GM12878 (cell line): ENCODE measurements at regions not wholly inside any gene's neighbourhood (a gene's known extent, or its start where the extent isn't known, plus 50 kb on each side); places are given as distances from the start of the nearest gene placed in this dataset.

Experiments used
- ATAC-seq: fragments of 200-7000 bp; cut with Tn5 transposase; 3 replicates; pipeline ENCODE4 v1.9.1; 2020; ENCODE audit warnings: mild to moderate bottlenecking, moderate library complexity
- BruUV-seq: library from RNA; stranded (reverse); fragments of 400-500 nt; replicated peaks from 2 replicates; lab custom pipeline; 2021; lab: Mats Ljungman, UMichigan
- CTCF ChIA-PET: fragments of 300-600 bp; sonication (Branson Sonifier 250); formaldehyde crosslinking; extraction: SDS; loops from one replicate; lab custom pipeline; 2021; ENCODE audit warnings: inconsistent platforms; lab: Yijun Ruan, JAX
- POLR2A ChIA-PET: fragments of 350-600 bp; formaldehyde crosslinking; extraction: SDS; loops from one replicate; lab custom pipeline; 2021; ENCODE audit warnings: inconsistent platforms; lab: Charles Lee
- RAD21 ChIA-PET: fragments of 300-600 bp; sonication (Branson Sonifier 250); formaldehyde crosslinking; loops from one replicate; lab custom pipeline; 2023; ENCODE audit warnings: antibody characterized with exemption; ENCODE audit not compliant: unreplicated experiment; lab: Charles Lee
- SMC1A ChIA-PET: fragments of 300-600 bp; sonication (Branson Sonifier 250); formaldehyde crosslinking; loops from one replicate; lab custom pipeline; 2023; ENCODE audit not compliant: unreplicated experiment, uncharacterized antibody; lab: Charles Lee
- DNase-seq: peaks from one replicate; pipeline ENCODE4 v3.0.0-alpha.2; 2011; ENCODE audit warnings: low read depth, low spot score
- FAIRE-seq: peaks from 3 replicates; lab custom pipeline; 2011; peaks lifted over from hg19 to GRCh38; lab: Jason Lieb, UNC
- H2AFZ ChIP-seq: 2 replicates; pipeline ENCODE4 v1.6.0; 2011; ENCODE audit warnings: low read depth, low read length, control low read depth; ENCODE audit not compliant: control insufficient read depth
- H3K27ac ChIP-seq: 2 replicates; pipeline ENCODE4 v1.5.1; 2011; ENCODE audit warnings: control low read depth; ENCODE audit not compliant: control insufficient read depth, insufficient read depth
- H3K27me3 ChIP-seq, 2 experiments: replicated peaks in 1 of 2; 2 replicates each; pipeline versions ENCODE4 v1.6.0 to v1.6.1; 2011; ENCODE audit warnings: low read length in 1 of 2; ENCODE audit not compliant: control insufficient read depth in 2 of 2, insufficient read depth in 2 of 2
- H3K36me3 ChIP-seq, 2 experiments: 2 replicates each; pipeline ENCODE4 v1.5.1; 2011; ENCODE audit warnings: low read length in 1 of 2; ENCODE audit not compliant: control insufficient read depth in 2 of 2, insufficient read depth in 2 of 2
- H3K4me1 ChIP-seq: 2 replicates; pipeline ENCODE4 v1.6.1; 2011; ENCODE audit warnings: mild to moderate bottlenecking, low read length, moderate library complexity, mixed read lengths; ENCODE audit not compliant: control insufficient read depth, insufficient read depth
- H3K4me2 ChIP-seq: 2 replicates; pipeline ENCODE4 v1.6.0; 2011; ENCODE audit warnings: control low read depth; ENCODE audit not compliant: control insufficient read depth, insufficient read depth
- H3K4me3 ChIP-seq: fragments of 200-600 bp; sonication (generic); 2 replicates; pipeline ENCODE4 v1.5.1; 2016
- H3K79me2 ChIP-seq: 2 replicates; pipeline ENCODE4 v1.6.0; 2011; ENCODE audit warnings: low read length; ENCODE audit not compliant: control insufficient read depth, insufficient read depth
- H3K9ac ChIP-seq: 2 replicates; pipeline ENCODE4 v1.8.0; 2011; ENCODE audit warnings: low read length, control low read depth, mixed read lengths; ENCODE audit not compliant: control insufficient read depth, insufficient read depth
- H3K9me3 ChIP-seq: replicated peaks from 3 replicates; pipeline ENCODE4 v1.5.1; 2011; ENCODE audit warnings: mild to moderate bottlenecking, low read length; ENCODE audit not compliant: control insufficient read depth, insufficient read depth
- H4K20me1 ChIP-seq: 2 replicates; pipeline ENCODE4 v1.6.0; 2011; ENCODE audit not compliant: control insufficient read depth, insufficient read depth
- BRCA1 ChIP-seq: IDR thresholded peaks from 2 replicates; pipeline ENCODE4 v1.6.1; 2011; ENCODE audit warnings: low read depth, low read length, improper control_type of control experiment
- FOXK2 ChIP-seq: fragments of 450-650 bp; IDR thresholded peaks from 2 replicates; pipeline ENCODE4 v1.6.1; 2017; ENCODE audit warnings: mild to moderate bottlenecking, moderate library complexity
- RBBP5 ChIP-seq: fragments of 200-600 bp; sonication (generic); conservative IDR thresholded peaks from 2 replicates; pipeline ENCODE4 v1.6.1; 2016
- SPI1 ChIP-seq: IDR thresholded peaks from 2 replicates; pipeline ENCODE4 v1.6.1; 2011; ENCODE audit warnings: low read depth, mild to moderate bottlenecking, low read length, moderate library complexity, borderline replicate concordance; ENCODE audit not compliant: insufficient read depth
- TCF3 ChIP-seq: IDR thresholded peaks from 2 replicates; pipeline ENCODE4 v1.6.1; 2012; ENCODE audit warnings: low read depth, mild to moderate bottlenecking, low read length, borderline replicate concordance; ENCODE audit not compliant: insufficient read depth
- WGBS: methylation state at CpG from one replicate; pipeline ENCODE4 v1.1.6; 2016; ENCODE audit warnings: low lambda C conversion rate; ENCODE audit not compliant: insufficient replicate concordance, insufficient coverage; ENCODE audit errors: missing lambda C conversion rate; 5-methylcytosine and 5-hydroxymethylcytosine counted together
- in situ Hi-C: fragments of 300-500 bp; cut with MboI; formaldehyde crosslinking; loops from 9 replicates; pipeline ENCODE4 v1.14.3; 2018; ENCODE audit warnings: mixed read lengths
- intact Hi-C: fragments of 100-400 bp; cut with micrococcal nuclease; formaldehyde crosslinking; loops from one replicate; pipeline ENCODE4 v1.14.2; 2022; ENCODE audit not compliant: unreplicated experiment

- ChIA-PET SMC1A (interaction anchor here (1.9 kb wide), 1 partner anchor 559 kb away, joined by 5 read pairs; no protein-coding TSS in a partner anchor), RAD21 (interaction anchor here (0.6 kb wide), 1 partner anchor 199 kb away, joined by 3 read pairs; no protein-coding TSS in a partner anchor), CTCF (interaction anchor here (1.3 to 1.8 kb wide), 3 partner anchors 568 to 924 kb away, joined by 3 to 5 read pairs (median 5); no protein-coding TSS in a partner anchor), POLR2A (no interaction called here)
- DNase-seq = no peak
- no peaks in the 10 kb centered on the region for H4K20me1 ChIP-seq
- H3K27ac ChIP-seq = no peak overlapping the region
- FAIRE-seq = no peak
- no peak overlapping the region for H3K4me2 ChIP-seq
- no peak overlapping the region for H3K9ac ChIP-seq
- ATAC-seq = peak; percentile 54
- no peaks in the 10 kb centered on the region for H3K4me1 ChIP-seq
- no peaks in the 10 kb centered on the region for H3K9me3 ChIP-seq
- H3K27me3 ChIP-seq = no peaks in the 10 kb centered on the region
- H2AFZ ChIP-seq = no peak overlapping the region
- H3K4me3 ChIP-seq = no peak overlapping the region
- intact Hi-C loops = no loop called here
- TF ChIP-seq SPI1 = peak; percentile 44; the same call in 1 of the 2 replicates
- no peak for TF ChIP-seq RBBP5
- in situ Hi-C loops = loop anchor here (10.0 to 25.0 kb wide), 2 partner anchors 721 to 1093 kb away; no protein-coding TSS in a partner anchor
- no peaks in the 10 kb centered on the region for H3K36me3 ChIP-seq
- 20% methylated on average over 5 of the region's 5 CpGs for WGBS
- no TSS peak for BruUV-seq
- no peaks in the 10 kb centered on the region for H3K79me2 ChIP-seq
Measured at GRCh38 chr18:60555625-60556024, 183.1 kb upstream of the MC4R start.

DNA sequence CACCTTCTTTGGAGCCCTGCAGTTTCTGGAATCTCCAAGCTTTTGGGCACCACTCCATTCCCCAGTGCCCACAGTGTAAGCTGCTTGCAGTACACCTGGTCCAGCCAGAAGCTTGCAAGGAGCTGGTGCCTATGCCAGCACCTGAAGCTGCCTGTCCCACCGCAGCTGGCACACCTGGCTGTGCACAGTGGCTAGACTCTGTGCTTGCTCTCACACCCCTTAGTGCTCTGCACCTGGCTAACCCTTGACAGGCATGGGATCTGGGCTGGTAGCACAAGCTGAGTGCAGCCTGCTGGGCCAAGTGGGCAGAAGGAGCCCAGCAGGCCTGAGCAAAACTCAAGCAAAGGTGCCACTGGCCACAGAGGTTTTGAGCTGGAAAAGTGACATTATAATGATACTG lies 183.8 kb upstream of the MC4R start:
- no peak for FAIRE-seq

More for the DNA sequence above, 183.8 kb upstream of the MC4R start:
- in situ Hi-C loops = loop anchor here (10.0 to 25.0 kb wide), 2 partner anchors 722 to 1094 kb away; no protein-coding TSS in a partner anchor
- DNase-seq (no peak), ATAC-seq (no peak)
- Histone ChIP-seq H3K4me2 (no peak overlapping the region), H3K9me3 (no peaks in the 10 kb centered on the region), H3K79me2 (no peaks in the 10 kb centered on the region), H3K27me3 (no peaks in the 10 kb centered on the region), H3K4me1 (no peaks in the 10 kb centered on the region), H4K20me1 (no peaks in the 10 kb centered on the region), H3K9ac (no peak overlapping the region), H3K27ac (no peak overlapping the region), H2AFZ (no peak overlapping the region), H3K36me3 (no peaks in the 10 kb centered on the region), H3K4me3 (no peak overlapping the region)
- SMC1A ChIA-PET = interaction anchor here (0.8 to 1.9 kb wide), 2 partner anchors 27 to 560 kb away, joined by 3 to 5 read pairs; no protein-coding TSS in a partner anchor
- CTCF ChIA-PET = interaction anchor here (0.7 to 1.8 kb wide), 4 partner anchors 560 to 925 kb away, joined by 3 to 5 read pairs (median 4); no protein-coding TSS in a partner anchor
- TF ChIP-seq BRCA1 (no peak), TCF3 (no peak), FOXK2 (no peak)
- POLR2A ChIA-PET = no interaction called here
- WGBS = 0% methylated on average over 1 of the region's 1 CpG
- intact Hi-C loops = no loop called here
- BruUV-seq = no TSS peak
- RAD21 ChIA-PET = no interaction called here
